LNCaP clone FGC (cell line): ENCODE measurements at regions not wholly inside any gene's neighbourhood (a gene's known extent, or its start where the extent isn't known, plus 50 kb on each side); places are given as distances from the start of the nearest gene placed in this dataset.
"Not testable (repeated sequence)": the region's sequence is repeated elsewhere in the genome, so short reads cannot be mapped to it uniquely, and the experiment has no call there.

Experiments
- DNase-seq: peaks from one replicate; pipeline ENCODE4 v3.0.0-alpha.2; 2011; ENCODE audit warnings: low read depth
- H3K4me3 ChIP-seq: 2 replicates; pipeline ENCODE4 v1.5.1; 2011; ENCODE audit warnings: mild to moderate bottlenecking, low read depth, low read length, control low read depth
- CTCF ChIP-seq: IDR thresholded peaks from 2 replicates; pipeline ENCODE4 v1.5.1; 2012; ENCODE audit warnings: mild to moderate bottlenecking; ENCODE audit not compliant: control insufficient read depth, insufficient read depth; ENCODE audit errors: extremely low read depth

DNA sequence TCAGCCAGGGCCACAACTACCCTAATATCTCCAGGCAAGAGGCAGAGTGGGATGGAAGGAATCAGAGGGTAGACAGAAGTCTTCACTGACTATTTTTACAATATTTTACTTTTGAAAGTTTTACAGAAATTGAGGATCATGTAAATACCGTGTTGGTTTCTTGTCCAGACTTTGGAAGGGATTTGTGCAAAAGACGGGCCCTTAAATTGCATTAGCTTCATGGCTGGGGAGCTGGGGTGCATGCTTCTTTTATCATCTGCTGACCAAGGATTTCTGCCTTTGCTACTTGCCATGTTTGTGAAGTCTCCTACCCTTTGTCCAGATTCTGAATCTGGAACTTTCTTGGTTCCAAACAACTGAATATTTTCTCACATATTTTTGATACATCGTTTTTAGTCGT is 107.7 kb upstream of the GRIN3A start:
- no peak for DNase-seq
- no peak for TF ChIP-seq CTCF
- no peak overlapping the region for H3K4me3 ChIP-seq

- no peak for DNase-seq
- no peak for TF ChIP-seq CTCF
- H3K4me3 ChIP-seq: no peak overlapping the region
These were observed 102.3 kb upstream of the GRIN3A start for GRCh38 chr9:101840694-101841188.

DNA sequence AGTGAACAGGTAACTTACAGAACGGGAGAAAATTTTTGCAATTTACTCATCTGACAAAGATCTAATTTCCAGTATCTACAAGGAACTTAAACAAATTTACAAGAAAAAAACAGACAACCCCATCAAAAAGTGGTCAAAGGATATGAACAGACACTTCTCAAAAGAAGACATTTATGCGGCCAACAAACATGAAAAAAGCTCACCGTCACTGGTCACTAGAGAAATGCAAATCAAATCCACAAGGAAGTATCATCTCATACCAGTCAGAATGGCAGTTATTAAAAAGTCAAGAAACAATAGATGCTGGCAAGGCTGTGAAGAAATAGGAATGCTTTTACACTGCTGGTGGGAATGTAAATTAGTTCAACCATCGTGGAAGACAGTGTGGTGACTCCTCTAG is 100.5 kb upstream of the GRIN3A start:
- DNase-seq, H3K4me3 ChIP-seq: not testable (repeated sequence)

DNA sequence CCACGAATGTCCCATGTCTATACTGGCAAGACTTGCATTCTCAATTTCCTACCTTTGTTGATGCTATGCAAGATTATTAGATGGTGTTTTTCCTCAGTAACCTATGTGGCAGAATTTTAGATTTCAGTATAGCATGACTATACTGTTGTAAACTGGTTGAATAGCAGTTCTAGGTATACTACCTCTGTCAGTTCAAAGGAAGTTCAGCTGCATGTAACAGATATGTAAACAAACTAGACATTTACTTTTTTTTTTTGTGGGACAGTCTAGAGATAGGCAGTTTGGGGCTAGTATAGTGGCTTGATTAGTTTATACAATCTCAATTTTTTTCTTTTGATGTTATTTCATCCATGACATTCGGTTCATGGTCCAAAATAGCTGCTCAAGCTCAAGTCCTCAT is 97.6 kb upstream of the GRIN3A start:
- DNase-seq: no peak
- no peak overlapping the region for H3K4me3 ChIP-seq
- no peak for TF ChIP-seq CTCF

DNA sequence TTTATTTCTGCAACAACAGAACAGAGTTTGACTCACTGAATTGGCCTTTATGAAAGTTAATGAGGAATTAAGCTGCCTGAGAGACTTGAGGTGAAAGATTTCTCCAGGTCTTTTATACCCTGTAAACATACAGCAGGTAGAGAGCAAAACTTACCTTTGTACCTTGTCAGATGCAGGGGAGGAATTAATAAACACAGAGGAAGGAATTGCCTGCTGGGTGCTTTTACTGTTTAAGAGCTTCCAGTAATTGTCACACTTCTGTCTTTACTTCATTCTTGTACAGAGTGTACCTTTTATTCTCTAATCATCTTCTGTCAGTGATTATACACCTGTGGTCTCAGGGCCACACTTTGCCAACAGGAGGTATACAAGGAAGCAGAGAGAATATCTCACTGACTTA is 94.0 kb upstream of the GRIN3A start:
- DNase-seq: no peak
- no peak for TF ChIP-seq CTCF

GRCh38 chr9:101821450-101821849 is 83.0 kb upstream of the GRIN3A start:
- not testable (repeated sequence) for H3K4me3 ChIP-seq, DNase-seq

More for the DNA sequence above, 94.0 kb upstream of the GRIN3A start:
- no peak overlapping the region for H3K4me3 ChIP-seq

- not testable (repeated sequence) for H3K4me3 ChIP-seq, DNase-seq
These were observed 82.5 kb upstream of the GRIN3A start for GRCh38 chr9:101820983-101821382.

- DNase-seq: peak; percentile 90
- no peak for TF ChIP-seq CTCF
- H3K4me3 ChIP-seq: no peak overlapping the region
These were observed 75.6 kb upstream of the GRIN3A start for GRCh38 chr9:101814064-101814463.

DNA sequence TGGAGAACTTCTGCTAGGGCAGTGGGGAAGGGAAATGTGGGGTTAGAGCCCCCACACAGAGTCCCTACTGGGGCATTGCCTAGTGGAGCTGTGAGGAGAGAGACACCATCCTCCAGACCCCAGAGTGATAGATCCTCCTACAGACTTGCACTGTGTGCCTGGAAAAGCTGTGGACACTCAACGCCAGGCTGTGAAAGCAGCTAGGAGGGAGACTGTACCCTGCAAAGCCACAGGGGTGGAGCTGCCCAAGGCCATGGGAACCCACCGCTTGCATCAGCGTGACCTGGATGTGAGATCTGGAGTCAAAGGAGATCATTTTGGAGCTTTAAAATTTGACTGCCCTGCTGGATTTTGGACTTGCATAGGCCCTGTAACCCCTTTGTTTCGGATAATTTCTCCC is 69.4 kb upstream of the GRIN3A start:
- not testable (repeated sequence) for H3K4me3 ChIP-seq, DNase-seq
